Upper lobe of left lung (tissue), 4 donors: ENCODE measurements at regions not wholly inside any gene's neighbourhood (a gene's known extent, or its start where the extent isn't known, plus 50 kb on each side); places are given as distances from the start of the nearest gene placed in this dataset.

ENCODE experiments used
- CTCF ChIP-seq, 6 experiments: fragments of 450-650 bp in 4 of 6; fragments of 200-600 bp in 2 of 6; sonication (generic) in 2 of 6; IDR thresholded peaks; one replicate each; pipeline ENCODE4 v1.5.1; 2016 to 2019; ENCODE audit warnings: antibody characterized with exemption in 6 of 6
- EP300 ChIP-seq, 4 donors: sonication (generic); formaldehyde crosslinking; IDR thresholded peaks; one replicate each; pipeline ENCODE4 v1.5.1; 2017; ENCODE audit warnings: antibody characterized with exemption in 4 of 4, control low read depth in 2 of 4
- POLR2AphosphoS5 ChIP-seq, 2 donors: sonication (generic); formaldehyde crosslinking; IDR thresholded peaks; one replicate each; pipeline ENCODE4 v1.5.1; 2017; ENCODE audit warnings: antibody characterized with exemption in 2 of 2

GRCh38 chrX:10076765-10077164 is 80.0 kb upstream of the CLCN4 start:
- no peak for TF ChIP-seq POLR2AphosphoS5 (IDR thresholded peaks at IDR 0.05)
- no peak for TF ChIP-seq CTCF (IDR thresholded peaks at IDR 0.05)
- no peak for TF ChIP-seq EP300 (IDR thresholded peaks at IDR 0.05)
